ENCODE measurements at regions not wholly inside any gene's neighbourhood (a gene's known extent, or its start where the extent isn't known, plus 50 kb on each side); places are given as distances from the start of the nearest gene placed in this dataset.

DNA sequence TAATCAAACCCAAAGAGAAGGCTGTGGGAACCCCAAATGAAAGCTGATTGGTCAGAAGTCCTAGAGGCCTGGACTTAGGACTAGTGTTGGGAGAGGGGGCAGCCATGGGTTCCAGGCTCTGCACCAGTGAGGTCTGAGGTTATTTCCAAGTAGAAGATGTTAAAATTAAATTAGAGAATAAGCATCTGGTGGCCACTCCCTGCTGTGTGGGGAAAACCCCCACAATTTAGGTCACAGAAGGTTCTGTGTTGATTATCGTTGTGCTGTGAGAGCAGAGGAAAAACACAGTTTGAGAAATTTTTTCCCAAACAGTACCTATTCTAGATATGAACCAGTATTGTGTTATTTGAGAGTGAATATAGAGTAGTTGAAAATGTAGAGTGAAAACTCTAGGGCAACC, 53.9 kb upstream of the NSMCE3 start:
- TF ChIP-seq, protein P1, sequence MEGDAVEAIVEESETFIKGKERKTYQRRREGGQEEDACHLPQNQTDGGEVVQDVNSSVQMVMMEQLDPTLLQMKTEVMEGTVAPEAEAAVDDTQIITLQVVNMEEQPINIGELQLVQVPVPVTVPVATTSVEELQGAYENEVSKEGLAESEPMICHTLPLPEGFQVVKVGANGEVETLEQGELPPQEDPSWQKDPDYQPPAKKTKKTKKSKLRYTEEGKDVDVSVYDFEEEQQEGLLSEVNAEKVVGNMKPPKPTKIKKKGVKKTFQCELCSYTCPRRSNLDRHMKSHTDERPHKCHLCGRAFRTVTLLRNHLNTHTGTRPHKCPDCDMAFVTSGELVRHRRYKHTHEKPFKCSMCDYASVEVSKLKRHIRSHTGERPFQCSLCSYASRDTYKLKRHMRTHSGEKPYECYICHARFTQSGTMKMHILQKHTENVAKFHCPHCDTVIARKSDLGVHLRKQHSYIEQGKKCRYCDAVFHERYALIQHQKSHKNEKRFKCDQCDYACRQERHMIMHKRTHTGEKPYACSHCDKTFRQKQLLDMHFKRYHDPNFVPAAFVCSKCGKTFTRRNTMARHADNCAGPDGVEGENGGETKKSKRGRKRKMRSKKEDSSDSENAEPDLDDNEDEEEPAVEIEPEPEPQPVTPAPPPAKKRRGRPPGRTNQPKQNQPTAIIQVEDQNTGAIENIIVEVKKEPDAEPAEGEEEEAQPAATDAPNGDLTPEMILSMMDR (optimal IDR thresholded peaks at IDR 0.05 in 1 of 3, IDR thresholded peaks at IDR 0.05 in 1 of 3, conservative IDR thresholded peaks at IDR 0.05 in 1 of 3; ENCODE audit: extremely low read depth in 1 of 3, insufficient read depth in 2 of 3, low read length in 3 of 3): no peak
- no peak for TF ChIP-seq EZH2 (IDR thresholded peaks at IDR 0.05; ENCODE audit: low read length)
